ENCODE measurements at regions not wholly inside any gene's neighbourhood (a gene's known extent, or its start where the extent isn't known, plus 50 kb on each side); places are given as distances from the start of the nearest gene placed in this dataset.
"Not testable (repeated sequence)": the region's sequence is repeated elsewhere in the genome, so short reads cannot be mapped to it uniquely, and the experiment has no call there.

DNA sequence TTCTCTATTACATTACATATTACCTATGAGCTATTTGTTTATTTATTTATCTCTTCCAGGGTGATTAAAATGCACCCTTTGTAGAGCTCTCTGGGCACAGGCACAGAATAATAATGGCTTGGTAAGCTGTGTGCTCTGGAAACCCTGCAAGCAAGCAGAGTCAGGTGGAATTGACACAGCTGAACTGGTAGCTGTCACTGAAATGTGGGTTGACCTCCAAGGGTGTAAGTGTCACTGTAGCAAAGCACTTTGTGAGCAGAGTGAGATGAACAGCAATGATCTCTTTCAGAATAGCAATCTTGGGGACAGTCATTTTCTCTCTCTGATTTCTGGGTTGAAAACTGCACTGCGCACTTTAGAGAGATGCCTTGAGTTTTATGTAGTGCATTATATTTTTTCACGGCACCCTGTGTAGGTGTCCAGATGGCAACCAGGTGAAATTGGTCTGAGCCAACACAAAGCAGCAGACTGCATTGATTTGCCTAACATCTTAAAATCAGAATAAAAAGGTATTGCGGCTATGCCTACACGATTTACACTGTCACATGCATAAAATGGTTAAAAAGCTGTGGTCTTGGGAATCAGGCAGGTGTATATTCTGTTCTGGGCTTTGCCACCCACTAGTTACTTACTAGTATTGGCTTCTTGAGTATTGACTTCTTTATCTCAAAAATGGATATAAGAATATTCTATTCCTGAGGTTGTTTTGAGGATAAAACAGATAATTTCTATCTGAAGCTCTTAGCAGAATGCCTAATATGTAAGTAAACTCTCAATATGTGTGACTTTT, 450.3 kb downstream of the RAPGEF2 start:
- DNase-seq: no peak

DNA sequence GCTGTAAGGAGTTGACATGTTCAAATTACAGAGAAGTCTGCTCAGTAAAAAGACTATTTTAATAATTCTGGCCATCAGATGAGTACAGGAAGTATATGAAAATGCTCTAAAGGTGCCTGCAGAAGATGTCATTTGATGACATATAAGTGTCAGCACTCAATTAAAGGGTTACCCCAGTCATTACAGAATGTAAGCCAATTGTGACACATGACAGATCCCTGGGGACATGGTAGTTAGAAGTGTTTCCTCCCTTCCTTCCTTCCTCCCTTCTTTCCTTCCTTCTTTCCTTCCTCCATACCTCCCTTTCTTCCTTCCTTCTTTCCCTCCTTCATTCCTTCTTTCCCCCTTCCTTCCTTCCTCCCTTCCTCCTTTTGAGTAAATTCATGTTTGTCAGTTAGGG, 453.0 kb downstream of the RAPGEF2 start:
- DNase-seq: no peak

DNA sequence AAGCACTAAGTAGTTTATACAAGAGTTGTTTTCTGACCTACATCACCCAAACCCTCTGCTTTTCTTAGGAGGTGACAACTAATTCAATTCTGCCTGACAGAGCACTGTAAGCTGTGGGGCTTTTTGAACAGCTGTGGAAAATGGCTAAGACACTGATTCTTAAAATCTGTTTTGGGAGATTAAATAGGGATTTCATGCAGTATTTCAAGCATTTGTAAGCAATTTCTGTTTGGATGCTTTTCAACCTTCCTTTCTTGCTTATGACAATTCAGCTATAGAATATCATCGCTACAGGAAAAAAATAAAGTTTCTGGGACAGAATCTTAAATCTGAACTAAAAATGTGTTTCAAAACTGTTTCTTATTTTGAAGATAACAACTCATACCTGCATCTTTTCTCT, 459.5 kb downstream of the RAPGEF2 start:
- DNase-seq: no peak

DNA sequence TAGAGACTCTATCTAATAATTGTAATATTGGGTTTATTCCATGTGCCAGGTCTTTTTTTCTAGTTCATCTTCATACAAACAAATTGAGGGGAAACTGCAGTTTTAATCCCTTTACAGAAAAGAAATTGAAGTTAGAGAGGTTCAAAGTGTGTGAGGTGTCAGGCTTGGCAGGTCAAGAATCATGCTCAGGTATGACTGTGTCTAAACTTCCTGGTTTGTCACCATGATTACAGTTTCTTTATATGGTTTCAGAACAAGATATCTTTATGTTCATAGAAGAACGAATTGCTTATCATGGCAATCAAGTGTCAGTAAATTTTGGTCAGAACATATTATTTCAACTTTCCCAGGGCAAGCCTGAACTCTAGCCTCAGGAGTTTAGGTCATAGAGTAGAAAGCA, 460.4 kb downstream of the RAPGEF2 start:
- no peak for DNase-seq

DNA sequence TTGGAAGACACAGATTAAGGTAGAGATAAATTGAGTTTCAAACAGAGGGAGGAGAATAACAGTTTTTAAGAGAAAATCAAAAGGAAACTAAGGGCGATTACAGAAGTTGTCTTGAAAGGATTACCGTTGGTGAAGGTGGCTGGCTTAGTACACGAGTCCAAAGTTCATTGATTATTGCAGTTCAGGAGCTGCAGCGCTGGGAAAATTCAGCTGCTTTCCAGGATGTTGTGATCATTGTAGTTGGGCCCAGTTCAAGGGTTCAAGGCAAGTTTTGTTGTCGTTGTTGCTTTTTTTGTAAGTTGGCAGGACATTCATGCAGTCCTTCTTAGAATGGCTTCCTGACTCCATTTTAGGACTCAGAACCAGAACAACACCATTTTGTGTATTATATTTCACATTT, 461.7 kb downstream of the RAPGEF2 start:
- no peak for DNase-seq

- no peak for DNase-seq
These were observed 463.9 kb downstream of the RAPGEF2 start for GRCh38 chr4:159566786-159567185.

GRCh38 chr4:159577241-159577640, 474.4 kb downstream of the RAPGEF2 start:
- no peak for DNase-seq

- no peak for DNase-seq
These were observed 479.8 kb downstream of the RAPGEF2 start for GRCh38 chr4:159582685-159583084.

GRCh38 chr4:159592898-159593556, 490.1 kb downstream of the RAPGEF2 start:
- no peak for DNase-seq

GRCh38 chr4:159593681-159594080, 490.8 kb downstream of the RAPGEF2 start:
- DNase-seq: no peak

- DNase-seq: no peak
These were observed 491.7 kb downstream of the RAPGEF2 start for GRCh38 chr4:159594576-159594975.

- not testable (repeated sequence) for DNase-seq
These were observed 492.2 kb downstream of the RAPGEF2 start for GRCh38 chr4:159595101-159595500.

DNA sequence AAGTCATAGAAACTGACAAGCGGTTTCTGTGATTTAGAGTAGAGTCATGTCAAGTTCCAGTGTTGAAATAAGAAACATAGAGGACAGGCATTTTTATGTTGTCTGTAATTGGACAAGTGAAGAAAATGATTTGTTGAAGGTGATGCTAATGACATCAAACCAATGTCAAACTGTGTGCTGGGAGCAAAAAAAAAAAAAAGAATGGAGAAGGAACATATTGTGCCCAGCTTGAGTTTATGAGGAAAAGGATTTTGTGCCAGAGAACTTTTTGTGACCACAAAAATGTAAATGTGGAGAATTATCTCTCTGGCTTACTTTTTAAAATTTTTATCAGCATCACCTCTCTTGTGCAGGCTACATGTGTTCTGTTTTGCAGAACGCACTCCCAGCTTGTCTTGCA, 495.7 kb downstream of the RAPGEF2 start:
- no peak for DNase-seq

GRCh38 chr4:159600061-159600460, 497.2 kb downstream of the RAPGEF2 start:
- no peak for DNase-seq

DNA sequence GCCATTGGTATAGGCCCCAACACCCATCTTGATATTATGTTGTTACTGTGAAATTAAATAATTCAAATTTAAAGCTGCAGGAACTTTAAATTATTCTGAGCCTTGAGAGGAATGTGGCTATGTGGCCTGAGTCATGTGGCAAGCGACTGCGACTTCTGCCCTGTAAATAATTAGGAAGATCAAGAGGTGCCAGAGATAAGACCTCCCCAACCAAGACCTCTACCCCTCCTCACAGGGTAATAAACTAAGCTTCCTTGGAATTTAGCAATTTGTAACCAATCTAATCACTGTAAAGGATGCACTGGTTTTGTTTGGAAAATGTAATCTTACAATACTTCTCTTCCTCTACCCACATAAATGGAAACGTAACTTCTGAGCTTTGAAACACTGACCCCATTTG, 501.9 kb downstream of the RAPGEF2 start:
- no peak for DNase-seq

- no peak for DNase-seq
These were observed 504.0 kb downstream of the RAPGEF2 start for GRCh38 chr4:159606835-159607234.

GRCh38 chr4:159607809-159608208, 504.9 kb downstream of the RAPGEF2 start:
- no peak for DNase-seq

DNA sequence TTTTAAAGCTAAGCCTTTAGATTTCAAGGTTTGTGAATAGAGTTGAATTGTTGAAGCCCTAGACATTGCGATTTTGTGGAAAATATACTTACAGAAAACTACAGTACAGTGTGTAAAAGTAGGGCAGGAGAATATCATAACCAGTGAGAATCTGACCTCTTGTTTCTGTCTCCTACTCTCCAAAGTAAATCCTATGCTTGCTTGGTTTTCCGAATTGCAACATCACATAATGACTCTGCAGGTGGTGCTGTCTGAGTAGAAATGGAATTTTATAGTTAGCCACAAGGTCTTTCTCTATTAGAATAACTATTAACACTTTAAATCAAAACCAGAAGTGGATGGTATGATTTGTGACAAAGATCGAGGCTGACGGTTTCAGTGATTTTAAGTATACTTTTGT, 505.6 kb downstream of the RAPGEF2 start:
- no peak for DNase-seq

DNA sequence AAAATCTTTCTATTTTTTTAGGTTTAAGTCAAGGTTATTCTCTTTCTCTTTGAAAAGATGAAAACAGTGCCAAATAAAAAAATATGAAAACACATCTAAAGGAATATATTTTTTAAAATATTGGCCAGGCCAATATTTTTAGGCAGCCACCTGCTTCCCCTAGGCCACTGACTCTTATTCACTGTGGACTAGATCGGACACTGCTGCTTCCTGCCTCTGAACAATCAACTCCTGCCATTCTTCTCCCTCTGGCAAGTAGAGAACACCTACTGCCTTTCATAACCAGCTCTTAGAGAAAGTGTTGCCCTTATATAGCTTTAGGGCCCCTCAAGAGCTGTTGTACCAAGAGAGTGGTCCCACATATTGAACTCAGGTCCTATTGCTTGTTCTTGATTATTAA, 529.2 kb downstream of the RAPGEF2 start:
- no peak for DNase-seq

DNA sequence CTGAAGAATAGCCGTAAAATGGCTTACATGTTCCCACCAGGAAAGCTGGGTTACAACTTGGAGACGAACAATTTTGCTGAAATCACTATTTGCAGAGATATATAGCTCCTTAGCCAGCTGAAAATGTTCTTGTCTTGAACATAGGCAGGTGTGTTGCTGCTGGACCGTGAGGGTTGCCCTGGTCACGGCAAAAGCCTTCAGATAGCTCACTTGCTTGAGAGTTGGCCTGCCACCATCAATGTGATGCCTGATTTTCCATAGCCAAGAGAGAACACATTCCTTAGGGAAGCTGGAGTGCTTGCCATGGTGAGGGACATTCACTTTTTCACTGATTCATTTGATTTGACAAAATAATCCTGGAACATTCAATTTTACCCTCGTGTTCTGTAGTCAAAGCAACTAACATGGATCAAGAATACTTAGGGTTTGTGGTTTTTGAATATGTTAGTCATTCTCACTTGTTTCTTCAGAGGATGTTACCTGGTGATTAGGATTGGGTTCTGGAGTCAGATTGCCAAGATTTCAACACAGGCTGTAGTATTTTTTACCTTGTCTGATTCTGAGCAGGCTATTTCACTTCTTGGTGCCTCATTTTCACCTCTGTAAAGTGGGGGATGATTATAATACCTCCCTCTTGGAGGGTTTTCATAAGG, 536.9 kb downstream of the RAPGEF2 start:
- no peak for DNase-seq

DNA sequence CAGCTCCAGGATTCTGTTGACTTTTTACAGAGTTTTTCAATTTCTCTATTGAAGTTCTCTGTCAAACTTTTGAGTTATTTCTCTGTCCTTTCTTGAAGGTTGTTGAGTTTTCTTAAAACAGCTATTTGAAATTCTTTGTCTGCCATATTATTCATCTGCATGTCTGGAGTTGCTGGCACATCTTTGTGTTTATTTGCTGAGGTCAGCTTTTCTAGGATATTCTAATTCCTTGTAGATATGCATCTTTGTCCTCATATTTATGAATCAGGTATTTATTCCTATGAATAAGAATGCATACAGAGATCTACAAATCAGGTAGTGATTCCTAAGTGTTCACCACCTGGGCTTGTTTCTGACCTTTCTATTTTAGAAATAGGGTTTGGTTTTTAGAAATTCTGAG, 546.4 kb downstream of the RAPGEF2 start:
- DNase-seq: no peak

DNA sequence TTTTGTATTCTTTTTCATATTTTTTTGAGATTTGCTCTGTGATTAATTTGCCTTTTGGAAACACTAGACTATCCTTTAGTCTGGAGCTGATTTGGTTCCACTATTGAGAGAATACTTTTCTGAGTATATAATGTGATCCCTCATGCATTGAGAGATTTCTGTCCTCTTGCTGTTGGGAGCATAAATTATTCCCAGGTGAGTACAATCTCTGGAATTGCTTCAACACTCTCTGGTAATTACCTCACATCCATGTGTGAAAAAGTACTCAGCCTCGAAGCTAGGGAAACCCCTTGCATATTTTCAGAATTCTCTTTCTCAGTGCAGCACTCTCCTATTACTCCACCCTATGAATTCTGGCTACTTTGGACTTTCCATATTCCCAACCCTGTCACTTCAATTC, 550.0 kb downstream of the RAPGEF2 start:
- no peak for DNase-seq

DNA sequence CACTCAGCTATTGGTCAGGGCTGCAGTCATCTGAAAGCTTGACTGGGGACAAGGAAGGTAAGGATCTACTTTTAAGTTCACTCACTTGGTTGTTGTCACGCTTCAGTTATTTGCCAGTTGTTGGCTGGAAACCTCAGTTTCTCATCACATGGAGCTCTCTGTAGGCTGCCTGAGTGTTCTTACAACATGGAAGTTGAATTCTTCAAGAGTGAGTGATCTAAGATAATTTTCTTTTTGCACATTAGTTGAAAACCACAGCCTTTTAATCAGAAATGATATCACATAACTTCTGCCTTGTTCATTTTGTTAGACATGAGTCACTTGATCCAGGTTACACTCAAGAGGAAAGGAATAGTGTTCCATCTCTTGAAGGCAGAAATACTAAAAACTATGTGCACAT, 552.7 kb downstream of the RAPGEF2 start:
- DNase-seq: no peak

DNA sequence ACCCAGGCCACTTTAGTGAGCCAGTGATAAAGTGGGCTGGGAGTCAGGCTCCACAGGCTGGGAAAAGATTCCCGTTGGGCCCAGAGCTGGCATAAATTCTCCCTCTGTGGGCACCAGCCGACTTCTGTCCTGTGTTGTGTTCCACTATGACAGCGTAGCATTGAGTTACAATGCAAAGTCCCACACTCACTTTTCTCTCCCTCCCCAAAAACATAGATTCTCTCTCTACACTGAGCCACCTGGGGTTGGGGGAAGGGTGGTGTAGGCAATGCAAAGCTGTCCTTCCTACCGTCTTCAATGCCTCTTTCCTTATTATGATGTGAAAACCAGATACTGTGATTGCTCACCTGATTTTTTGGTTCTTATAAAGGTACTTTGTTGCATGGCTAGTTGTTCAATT, 566.2 kb downstream of the RAPGEF2 start:
- no peak for DNase-seq

Data from NCI-H2227 treated with DMSO at 0.1 percent for 48 hours (cell line).